Lower leg skin (tissue), 4 donors: ENCODE measurements at regions not wholly inside any gene's neighbourhood (a gene's known extent, or its start where the extent isn't known, plus 50 kb on each side); places are given as distances from the start of the nearest gene placed in this dataset.

Experiments used
- DNase-seq, 2 donors: peaks; one replicate each; pipeline ENCODE4 v3.0.0-alpha.2; 2019; ENCODE audit warnings: low spot score in 2 of 2
- H3K4me3 ChIP-seq: fragments of 200-600 bp; sonication (generic); 2 replicates; pipeline ENCODE4 v1.5.1; 2017; ENCODE audit warnings: mild to moderate bottlenecking, low read depth; ENCODE audit not compliant: poor library complexity, severe bottlenecking
- POLR2A ChIP-seq, 2 donors: fragments of 450-650 bp; IDR thresholded peaks; one replicate each; pipeline ENCODE4 v1.6.1; 2016 to 2017; ENCODE audit warnings: antibody characterized with exemption in 2 of 2, mild to moderate bottlenecking in 1 of 2, moderate library complexity in 1 of 2
- WGBS, 2 donors: methylation state at CpG; one replicate each; pipeline ENCODE4 v1.1.5; 2018; 5-methylcytosine and 5-hydroxymethylcytosine counted together
- intact Hi-C: fragments of 100-400 bp; cut with DNase I; formaldehyde crosslinking; loops from one replicate; pipeline ENCODE4 v1.15.0; 2023; ENCODE audit warnings: low total_unique reads
- TF ChIP-seq, protein P1 (sequence below), 3 donors: fragments of 450-650 bp; IDR thresholded peaks; one replicate each; pipeline ENCODE4 v1.5.1; 2016; ENCODE audit warnings: antibody characterized with exemption in 3 of 3, mild to moderate bottlenecking in 3 of 3, moderate library complexity in 2 of 3

DNA sequence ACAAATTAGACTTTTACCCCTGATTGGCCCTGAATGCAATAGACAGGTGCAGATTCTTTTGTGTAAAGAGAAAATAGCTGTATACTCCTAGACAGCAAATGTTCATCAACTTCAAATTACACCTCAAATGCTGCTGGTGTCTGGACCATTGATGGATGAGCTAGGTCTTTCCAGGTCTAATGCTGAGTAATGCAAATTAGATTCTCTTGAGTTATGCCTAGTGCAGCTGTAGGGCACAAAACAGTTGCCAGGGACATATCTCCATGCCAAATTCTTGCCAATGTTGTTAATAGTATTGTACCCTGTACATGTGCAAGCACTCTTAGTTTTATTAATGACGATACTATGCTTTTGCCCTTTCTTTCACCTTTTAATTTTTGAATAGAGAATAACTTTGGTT, 72.3 kb upstream of the CNTLN start:
- no peak for DNase-seq
- intact Hi-C loops = no loop called here
- 35 to 49% methylated on average over 1 of the region's 1 CpG for WGBS, 2 donors

DNA sequence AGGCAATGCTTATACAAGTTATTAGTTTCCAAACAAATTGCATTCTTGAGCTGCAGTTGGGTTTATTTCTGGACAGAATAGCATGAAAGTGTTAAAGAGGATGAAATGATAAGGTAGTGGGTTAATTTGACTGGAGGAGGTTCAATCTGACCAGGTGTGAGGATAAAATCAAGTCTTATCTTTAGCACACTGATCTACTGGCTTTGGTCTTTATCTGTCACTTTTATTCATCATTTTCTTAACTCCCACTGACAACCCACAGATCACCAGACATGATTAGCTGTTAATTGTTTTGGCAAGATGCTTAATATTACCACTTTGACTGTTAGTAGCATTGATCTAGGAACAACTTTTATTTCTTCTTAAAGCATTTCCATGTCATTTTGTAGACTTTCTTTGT, 74.4 kb upstream of the CNTLN start:
- no peak for TF ChIP-seq POLR2A (IDR thresholded peaks at IDR 0.05)
- TF ChIP-seq, protein P1, sequence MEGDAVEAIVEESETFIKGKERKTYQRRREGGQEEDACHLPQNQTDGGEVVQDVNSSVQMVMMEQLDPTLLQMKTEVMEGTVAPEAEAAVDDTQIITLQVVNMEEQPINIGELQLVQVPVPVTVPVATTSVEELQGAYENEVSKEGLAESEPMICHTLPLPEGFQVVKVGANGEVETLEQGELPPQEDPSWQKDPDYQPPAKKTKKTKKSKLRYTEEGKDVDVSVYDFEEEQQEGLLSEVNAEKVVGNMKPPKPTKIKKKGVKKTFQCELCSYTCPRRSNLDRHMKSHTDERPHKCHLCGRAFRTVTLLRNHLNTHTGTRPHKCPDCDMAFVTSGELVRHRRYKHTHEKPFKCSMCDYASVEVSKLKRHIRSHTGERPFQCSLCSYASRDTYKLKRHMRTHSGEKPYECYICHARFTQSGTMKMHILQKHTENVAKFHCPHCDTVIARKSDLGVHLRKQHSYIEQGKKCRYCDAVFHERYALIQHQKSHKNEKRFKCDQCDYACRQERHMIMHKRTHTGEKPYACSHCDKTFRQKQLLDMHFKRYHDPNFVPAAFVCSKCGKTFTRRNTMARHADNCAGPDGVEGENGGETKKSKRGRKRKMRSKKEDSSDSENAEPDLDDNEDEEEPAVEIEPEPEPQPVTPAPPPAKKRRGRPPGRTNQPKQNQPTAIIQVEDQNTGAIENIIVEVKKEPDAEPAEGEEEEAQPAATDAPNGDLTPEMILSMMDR (IDR thresholded peaks at IDR 0.05) = no peak
- no peak overlapping the region for H3K4me3 ChIP-seq
- intact Hi-C loops = no loop called here
- DNase-seq = no peak

More for the DNA sequence above, 72.3 kb upstream of the CNTLN start:
- no peak overlapping the region for H3K4me3 ChIP-seq
- TF ChIP-seq, protein P1 (IDR thresholded peaks at IDR 0.05) = no peak
- TF ChIP-seq POLR2A (IDR thresholded peaks at IDR 0.05) = no peak

DNA sequence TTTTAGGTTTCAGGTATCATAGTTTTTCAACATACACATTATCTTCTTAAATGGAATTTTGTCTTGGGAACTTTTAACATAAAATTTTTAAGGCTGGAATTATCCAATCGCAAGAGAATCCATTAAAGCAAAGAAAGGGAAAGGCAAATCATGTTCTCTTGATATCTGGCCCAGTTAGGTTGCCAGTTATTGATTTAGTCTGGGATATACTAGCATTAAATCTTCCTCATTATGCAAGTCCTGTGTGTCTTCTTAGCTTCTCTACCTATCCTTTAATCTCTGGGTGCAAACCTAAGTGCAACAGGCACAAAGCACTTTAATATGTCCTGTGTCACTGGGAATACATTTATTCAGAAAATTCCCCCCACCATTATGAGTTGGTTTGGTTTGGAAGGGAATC, 75.4 kb upstream of the CNTLN start:
- intact Hi-C loops = no loop called here
- no peak overlapping the region for H3K4me3 ChIP-seq
- 96% methylated on average over 1 of the region's 1 CpG for WGBS, 2 donors
- no peak for DNase-seq
- TF ChIP-seq, protein P1 (IDR thresholded peaks at IDR 0.05) = no peak
- TF ChIP-seq POLR2A (IDR thresholded peaks at IDR 0.05) = no peak

DNA sequence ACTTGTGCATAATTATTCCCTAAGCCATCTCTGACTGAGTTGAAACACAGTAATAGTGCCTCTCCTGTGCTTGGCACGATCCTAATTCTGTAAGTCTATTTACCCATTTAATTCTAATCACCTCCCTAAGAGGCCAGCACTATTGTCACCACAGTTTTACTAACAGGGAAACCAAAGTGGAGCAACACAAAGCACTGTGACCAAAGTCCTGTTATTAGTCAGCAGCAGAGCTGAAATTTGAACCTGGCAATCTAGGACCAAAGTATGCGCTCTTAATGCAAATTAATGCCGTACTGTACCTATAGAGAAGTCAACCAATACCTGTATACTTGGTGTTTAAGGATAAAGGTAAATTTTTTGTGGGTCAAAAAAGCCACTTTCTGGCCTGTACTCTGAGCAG, 77.1 kb upstream of the CNTLN start:
- 72 to 97% methylated on average over 3 of the region's 3 CpGs for WGBS, 2 donors
- intact Hi-C loops = no loop called here
- H3K4me3 ChIP-seq = no peak overlapping the region
- no peak for DNase-seq
- TF ChIP-seq, protein P1 (IDR thresholded peaks at IDR 0.05) = no peak
- TF ChIP-seq POLR2A (IDR thresholded peaks at IDR 0.05) = no peak

DNA sequence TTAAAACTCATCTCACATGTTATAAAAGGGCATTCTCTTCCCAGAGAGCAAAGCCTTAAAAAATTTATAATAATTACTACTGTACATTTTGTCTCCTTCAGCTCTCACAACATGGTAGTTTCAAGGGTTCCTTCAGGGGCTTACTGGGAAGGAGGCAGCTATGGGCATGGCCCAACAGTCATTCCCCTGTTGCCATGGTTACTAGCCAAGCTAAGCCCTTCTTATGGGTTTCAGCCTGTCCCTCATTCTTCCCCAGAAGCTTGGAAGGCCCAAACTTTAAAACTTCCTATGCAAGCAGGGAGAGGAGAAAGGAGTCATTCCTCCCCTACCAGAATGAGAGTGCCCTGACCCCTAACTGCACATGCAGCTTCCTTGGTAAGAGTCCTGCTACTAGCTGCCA, 82.2 kb upstream of the CNTLN start:
- intact Hi-C loops = no loop called here
- H3K4me3 ChIP-seq = no peak overlapping the region
- DNase-seq = no peak
- no peak for TF ChIP-seq POLR2A (IDR thresholded peaks at IDR 0.05)
- TF ChIP-seq, protein P1 (IDR thresholded peaks at IDR 0.05) = no peak

DNA sequence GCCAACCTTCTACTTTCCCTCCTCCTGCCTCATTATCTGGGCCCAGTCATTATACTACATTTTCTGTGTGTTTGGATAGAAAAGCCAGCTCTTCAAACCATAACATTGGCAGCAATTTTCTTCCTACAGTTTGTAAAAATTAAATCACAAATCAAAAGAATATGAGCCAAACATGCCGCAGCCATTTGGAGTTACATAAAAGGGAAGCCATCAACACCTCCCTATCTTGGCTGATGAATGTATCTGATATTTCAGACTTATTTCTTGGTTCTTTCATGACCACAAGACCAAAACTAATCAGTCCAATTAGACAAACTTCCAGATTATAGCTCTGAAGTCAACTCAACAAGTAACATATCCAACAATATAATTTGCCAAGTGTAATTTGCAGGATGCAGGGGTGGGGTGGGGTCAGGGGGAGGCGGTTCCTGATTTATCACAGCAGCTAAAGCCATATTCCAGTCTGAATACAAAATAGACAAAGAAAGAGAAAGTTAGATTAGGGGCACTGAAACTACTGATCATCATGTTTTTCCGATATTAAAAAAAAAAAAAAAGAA, 89.4 kb upstream of the CNTLN start:
- intact Hi-C loops = no loop called here
- WGBS, 2 donors = 47 to 51% methylated on average over 3 of the region's 3 CpGs
- H3K4me3 ChIP-seq = no peak overlapping the region
- no peak for DNase-seq
- TF ChIP-seq, protein P1 (IDR thresholded peaks at IDR 0.05) = no peak
- TF ChIP-seq POLR2A (IDR thresholded peaks at IDR 0.05) = no peak
